Liver (tissue), 8 donors: ENCODE measurements at regions not wholly inside any gene's neighbourhood (a gene's known extent, or its start where the extent isn't known, plus 50 kb on each side); places are given as distances from the start of the nearest gene placed in this dataset.

Source experiments
- DNase-seq: peaks from one replicate; pipeline ENCODE4 v3.0.0-alpha.2; 2017; ENCODE audit warnings: low spot score
- H3K27ac ChIP-seq, 2 donors: one replicate each; pipeline ENCODE4 v1.7.0; 2013; ENCODE audit warnings: inconsistent platforms in 2 of 2, low read length in 2 of 2, control low read depth in 1 of 2, low read depth in 1 of 2, mild to moderate bottlenecking in 1 of 2
- H3K27me3 ChIP-seq, 4 donors: one replicate each; pipeline versions ENCODE4 v1.6.1 to v1.7.0; 2013; ENCODE audit warnings: low read length in 3 of 4, inconsistent platforms in 1 of 4, mild to moderate bottlenecking in 1 of 4, moderate library complexity in 1 of 4; ENCODE audit not compliant: control insufficient read depth in 4 of 4, insufficient read depth in 4 of 4
- H3K36me3 ChIP-seq, 4 donors: one replicate each; pipeline versions ENCODE4 v1.6.1 to v1.7.0; 2013; ENCODE audit warnings: low read length in 3 of 4, mild to moderate bottlenecking in 3 of 4, low read depth in 1 of 4, moderate library complexity in 1 of 4; ENCODE audit not compliant: control insufficient read depth in 4 of 4, insufficient read depth in 3 of 4
- H3K4me1 ChIP-seq, 4 donors: one replicate each; pipeline versions ENCODE4 v1.6.1 to v1.7.0; 2013; ENCODE audit warnings: low read length in 3 of 4, mild to moderate bottlenecking in 3 of 4, moderate library complexity in 1 of 4; ENCODE audit not compliant: control insufficient read depth in 4 of 4, insufficient read depth in 4 of 4
- H3K4me3 ChIP-seq, 3 donors: one replicate each; pipeline versions ENCODE4 v1.6.1 to v1.7.0; 2013; ENCODE audit warnings: low read length in 3 of 3, control low read depth in 1 of 3, low read depth in 1 of 3, mild to moderate bottlenecking in 1 of 3
- H3K9ac ChIP-seq, 2 donors: one replicate each; pipeline ENCODE4 v1.7.0; 2013; ENCODE audit warnings: low read length in 2 of 2, mild to moderate bottlenecking in 2 of 2, moderate library complexity in 2 of 2, control low read depth in 1 of 2, low read depth in 1 of 2
- H3K9me3 ChIP-seq, 4 donors: one replicate each; pipeline versions ENCODE4 v1.6.1 to v1.7.0; 2013; ENCODE audit warnings: low read length in 3 of 4; ENCODE audit not compliant: control insufficient read depth in 4 of 4
- EGR1 ChIP-seq, 2 donors: IDR thresholded peaks; 2 replicates each; pipeline ENCODE4 v1.6.1; 2016 to 2018; ENCODE audit warnings: antibody characterized with exemption in 2 of 2, low read depth in 2 of 2
- FOXA1 ChIP-seq: IDR thresholded peaks from 2 replicates; pipeline ENCODE4 v1.6.1; 2016; ENCODE audit warnings: antibody characterized with exemption
- FOXA2 ChIP-seq: IDR thresholded peaks from 2 replicates; pipeline ENCODE4 v1.6.1; 2016; ENCODE audit warnings: antibody characterized with exemption
- GABPA ChIP-seq, 2 donors: IDR thresholded peaks in 1 of 2; conservative IDR thresholded peaks in 1 of 2; 2 replicates each; pipeline ENCODE4 v1.6.1; 2016; ENCODE audit warnings: antibody characterized with exemption in 2 of 2, mild to moderate bottlenecking in 1 of 2, moderate library complexity in 1 of 2
- HNF4A ChIP-seq, 2 donors: conservative IDR thresholded peaks; 2 replicates each; pipeline ENCODE4 v1.6.1; 2016; ENCODE audit warnings: antibody characterized with exemption in 2 of 2, mild to moderate bottlenecking in 2 of 2
- HNF4G ChIP-seq: IDR thresholded peaks from 2 replicates; pipeline ENCODE4 v1.6.1; 2016; ENCODE audit warnings: antibody characterized with exemption
- JUND ChIP-seq, 2 donors: IDR thresholded peaks; 2 replicates each; pipeline ENCODE4 v1.6.1; 2016; ENCODE audit warnings: antibody characterized with exemption in 2 of 2
- MAX ChIP-seq: IDR thresholded peaks from 2 replicates; pipeline ENCODE4 v1.6.1; 2016; ENCODE audit warnings: antibody characterized with exemption
- NR2F2 ChIP-seq: IDR thresholded peaks from 2 replicates; pipeline ENCODE4 v1.6.1; 2016; ENCODE audit warnings: antibody characterized with exemption
- RAD21 ChIP-seq, 2 donors: IDR thresholded peaks; 2 replicates each; pipeline ENCODE4 v1.6.1; 2016; ENCODE audit warnings: antibody characterized with exemption in 2 of 2, mild to moderate bottlenecking in 2 of 2
- RXRA ChIP-seq, 2 donors: IDR thresholded peaks; 2 replicates each; pipeline ENCODE4 v1.6.1; 2017 to 2018; ENCODE audit warnings: antibody characterized with exemption in 2 of 2, mild to moderate bottlenecking in 1 of 2
- SP1 ChIP-seq: IDR thresholded peaks from 2 replicates; pipeline ENCODE4 v1.6.1; 2018; ENCODE audit warnings: antibody characterized with exemption, mild to moderate bottlenecking
- TAF1 ChIP-seq: conservative IDR thresholded peaks from 2 replicates; pipeline ENCODE4 v1.6.1; 2016; ENCODE audit warnings: antibody characterized with exemption, mild to moderate bottlenecking
- YY1 ChIP-seq: IDR thresholded peaks from 2 replicates; pipeline ENCODE4 v1.6.1; 2016; ENCODE audit warnings: antibody characterized with exemption, mild to moderate bottlenecking
- ZBTB33 ChIP-seq: IDR thresholded peaks from 2 replicates; pipeline ENCODE4 v1.6.1; 2016; ENCODE audit warnings: antibody characterized with exemption
- WGBS: extraction: QIAGEN DNeasy Blood & Tissue Kit; methylation state at CpG from one replicate; pipeline ENCODE4 v1.1.7; 2013; 5-methylcytosine and 5-hydroxymethylcytosine counted together
- TF ChIP-seq, protein P1 (sequence below): IDR thresholded peaks from 2 replicates; pipeline ENCODE4 v1.6.1; 2016; ENCODE audit warnings: antibody characterized with exemption
- TF ChIP-seq, protein P2 (sequence below): IDR thresholded peaks from 2 replicates; pipeline ENCODE4 v1.6.1; 2016; ENCODE audit warnings: antibody characterized with exemption, mild to moderate bottlenecking
- TF ChIP-seq, protein P3 (sequence below): fragments of 150-350 bp; IDR thresholded peaks from 2 replicates; pipeline ENCODE4 v1.5.1; 2017; ENCODE audit warnings: improper control_type of control experiment, low read depth, low read length; ENCODE audit not compliant: missing input control
- donor health status: healthy.
- donor health status: healthy.
- donor health status: healthy.
- donor health status: healthy.
- donor health status: healthy.

DNA sequence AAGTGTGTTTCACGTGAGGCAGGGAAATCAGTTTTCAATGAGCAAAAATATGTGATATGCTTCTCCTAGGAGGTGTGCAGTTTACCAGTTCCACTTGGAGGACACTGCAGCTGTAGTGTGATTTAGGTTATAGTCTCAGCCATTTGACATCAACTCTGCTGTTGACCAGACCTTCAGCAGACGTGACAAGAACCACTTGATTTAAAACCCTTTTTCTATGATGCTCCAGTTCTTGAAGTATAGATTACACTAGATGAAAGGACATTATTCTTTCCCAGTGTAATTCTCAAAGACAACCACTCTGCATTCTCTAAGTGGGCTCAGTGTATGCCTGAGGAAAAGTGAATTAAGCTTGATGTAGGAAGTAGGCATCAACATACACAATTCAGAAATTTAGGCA is 480.8 kb downstream of the TBC1D32 start:
- no peak for TF ChIP-seq NR2F2
- no peak for TF ChIP-seq FOXA1
- no peak for TF ChIP-seq MAX

GRCh38 chr6:120852293-120852849 is 481.9 kb downstream of the TBC1D32 start:
- no peak overlapping the region for H3K27ac ChIP-seq
- no peaks in the 10 kb centered on the region for H3K27me3 ChIP-seq
- H3K9me3 ChIP-seq = no peaks in the 10 kb centered on the region
- no peak overlapping the region for H3K4me3 ChIP-seq
- WGBS = 27% methylated on average over 1 of the region's 1 CpG
- no peaks in the 10 kb centered on the region for H3K36me3 ChIP-seq
- TF ChIP-seq HNF4G = no peak
- TF ChIP-seq, protein P1, sequence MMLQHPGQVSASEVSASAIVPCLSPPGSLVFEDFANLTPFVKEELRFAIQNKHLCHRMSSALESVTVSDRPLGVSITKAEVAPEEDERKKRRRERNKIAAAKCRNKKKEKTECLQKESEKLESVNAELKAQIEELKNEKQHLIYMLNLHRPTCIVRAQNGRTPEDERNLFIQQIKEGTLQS = no peak
- TF ChIP-seq JUND (IDR thresholded peaks at IDR 0.05) = no peak
- no peak for TF ChIP-seq SP1
- no peak for TF ChIP-seq MAX
- no peak for TF ChIP-seq FOXA1
- TF ChIP-seq RAD21 (IDR thresholded peaks at IDR 0.05) = no peak
- no peak for TF ChIP-seq NR2F2
- no peak for TF ChIP-seq HNF4A (conservative IDR thresholded peaks at IDR 0.05)
- no peak for TF ChIP-seq RXRA (IDR thresholded peaks at IDR 0.05)
- TF ChIP-seq, protein P2, sequence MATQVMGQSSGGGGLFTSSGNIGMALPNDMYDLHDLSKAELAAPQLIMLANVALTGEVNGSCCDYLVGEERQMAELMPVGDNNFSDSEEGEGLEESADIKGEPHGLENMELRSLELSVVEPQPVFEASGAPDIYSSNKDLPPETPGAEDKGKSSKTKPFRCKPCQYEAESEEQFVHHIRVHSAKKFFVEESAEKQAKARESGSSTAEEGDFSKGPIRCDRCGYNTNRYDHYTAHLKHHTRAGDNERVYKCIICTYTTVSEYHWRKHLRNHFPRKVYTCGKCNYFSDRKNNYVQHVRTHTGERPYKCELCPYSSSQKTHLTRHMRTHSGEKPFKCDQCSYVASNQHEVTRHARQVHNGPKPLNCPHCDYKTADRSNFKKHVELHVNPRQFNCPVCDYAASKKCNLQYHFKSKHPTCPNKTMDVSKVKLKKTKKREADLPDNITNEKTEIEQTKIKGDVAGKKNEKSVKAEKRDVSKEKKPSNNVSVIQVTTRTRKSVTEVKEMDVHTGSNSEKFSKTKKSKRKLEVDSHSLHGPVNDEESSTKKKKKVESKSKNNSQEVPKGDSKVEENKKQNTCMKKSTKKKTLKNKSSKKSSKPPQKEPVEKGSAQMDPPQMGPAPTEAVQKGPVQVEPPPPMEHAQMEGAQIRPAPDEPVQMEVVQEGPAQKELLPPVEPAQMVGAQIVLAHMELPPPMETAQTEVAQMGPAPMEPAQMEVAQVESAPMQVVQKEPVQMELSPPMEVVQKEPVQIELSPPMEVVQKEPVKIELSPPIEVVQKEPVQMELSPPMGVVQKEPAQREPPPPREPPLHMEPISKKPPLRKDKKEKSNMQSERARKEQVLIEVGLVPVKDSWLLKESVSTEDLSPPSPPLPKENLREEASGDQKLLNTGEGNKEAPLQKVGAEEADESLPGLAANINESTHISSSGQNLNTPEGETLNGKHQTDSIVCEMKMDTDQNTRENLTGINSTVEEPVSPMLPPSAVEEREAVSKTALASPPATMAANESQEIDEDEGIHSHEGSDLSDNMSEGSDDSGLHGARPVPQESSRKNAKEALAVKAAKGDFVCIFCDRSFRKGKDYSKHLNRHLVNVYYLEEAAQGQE = no peak
- TF ChIP-seq GABPA (IDR thresholded peaks at IDR 0.05 in 1 of 2, conservative IDR thresholded peaks at IDR 0.05 in 1 of 2) = no peak
- TF ChIP-seq TAF1 = no peak
- no peak for TF ChIP-seq YY1
- no peak for TF ChIP-seq FOXA2
- TF ChIP-seq EGR1 (IDR thresholded peaks at IDR 0.05; ENCODE audit: low read depth in 2 of 2) = no peak
- no peak overlapping the region for H3K9ac ChIP-seq
- no peak for DNase-seq
- no peaks in the 10 kb centered on the region for H3K4me1 ChIP-seq

More for the DNA sequence above, 480.8 kb downstream of the TBC1D32 start:
- no peak overlapping the region for H3K4me3 ChIP-seq
- H3K27me3 ChIP-seq = no peaks in the 10 kb centered on the region
- H3K36me3 ChIP-seq = no peaks in the 10 kb centered on the region
- no peaks in the 10 kb centered on the region for H3K4me1 ChIP-seq
- WGBS = 52% methylated on average over 2 of the region's 2 CpGs
- no peak for DNase-seq
- H3K9me3 ChIP-seq = no peaks in the 10 kb centered on the region
- H3K9ac ChIP-seq = no peak overlapping the region
- H3K27ac ChIP-seq = no peak overlapping the region

- peak; percentile 34 for DNase-seq
- no peaks in the 10 kb centered on the region for H3K4me1 ChIP-seq
- H3K36me3 ChIP-seq = no peaks in the 10 kb centered on the region
- no peak overlapping the region for H3K27ac ChIP-seq
- H3K27me3 ChIP-seq = no peaks in the 10 kb centered on the region
- no peak overlapping the region for H3K9ac ChIP-seq
- no peaks in the 10 kb centered on the region for H3K9me3 ChIP-seq
- no peak overlapping the region for H3K4me3 ChIP-seq
- WGBS = 27% methylated on average over 2 of the region's 2 CpGs
- no peak for TF ChIP-seq SP1
- no peak for TF ChIP-seq NR2F2
- TF ChIP-seq GABPA (IDR thresholded peaks at IDR 0.05 in 1 of 2, conservative IDR thresholded peaks at IDR 0.05 in 1 of 2) = no peak
- TF ChIP-seq, protein P3, sequence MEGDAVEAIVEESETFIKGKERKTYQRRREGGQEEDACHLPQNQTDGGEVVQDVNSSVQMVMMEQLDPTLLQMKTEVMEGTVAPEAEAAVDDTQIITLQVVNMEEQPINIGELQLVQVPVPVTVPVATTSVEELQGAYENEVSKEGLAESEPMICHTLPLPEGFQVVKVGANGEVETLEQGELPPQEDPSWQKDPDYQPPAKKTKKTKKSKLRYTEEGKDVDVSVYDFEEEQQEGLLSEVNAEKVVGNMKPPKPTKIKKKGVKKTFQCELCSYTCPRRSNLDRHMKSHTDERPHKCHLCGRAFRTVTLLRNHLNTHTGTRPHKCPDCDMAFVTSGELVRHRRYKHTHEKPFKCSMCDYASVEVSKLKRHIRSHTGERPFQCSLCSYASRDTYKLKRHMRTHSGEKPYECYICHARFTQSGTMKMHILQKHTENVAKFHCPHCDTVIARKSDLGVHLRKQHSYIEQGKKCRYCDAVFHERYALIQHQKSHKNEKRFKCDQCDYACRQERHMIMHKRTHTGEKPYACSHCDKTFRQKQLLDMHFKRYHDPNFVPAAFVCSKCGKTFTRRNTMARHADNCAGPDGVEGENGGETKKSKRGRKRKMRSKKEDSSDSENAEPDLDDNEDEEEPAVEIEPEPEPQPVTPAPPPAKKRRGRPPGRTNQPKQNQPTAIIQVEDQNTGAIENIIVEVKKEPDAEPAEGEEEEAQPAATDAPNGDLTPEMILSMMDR = peak; percentile 62
- TF ChIP-seq RAD21 (IDR thresholded peaks at IDR 0.05) = peak; percentile 64 to 74
- TF ChIP-seq ZBTB33 = no peak
- TF ChIP-seq HNF4A (conservative IDR thresholded peaks at IDR 0.05) = no peak
- no peak for TF ChIP-seq TAF1
- no peak for TF ChIP-seq MAX
- TF ChIP-seq HNF4G = no peak
Measured at GRCh38 chr6:120826253-120826652, 508.0 kb downstream of the TBC1D32 start.
